Erythroblast (primary cell): ENCODE measurements at regions not wholly inside any gene's neighbourhood (a gene's known extent, or its start where the extent isn't known, plus 50 kb on each side); places are given as distances from the start of the nearest gene placed in this dataset.
"Not testable (repeated sequence)": the region's sequence is repeated elsewhere in the genome, so short reads cannot be mapped to it uniquely, and the experiment has no call there.

Experiments used
- DNase-seq, 2 experiments: peaks; one replicate each; lab custom pipeline; 2025; lab: John Stamatoyannopoulos, UW
- GATA1 ChIP-seq: IDR thresholded peaks from 2 replicates; pipeline ENCODE4 v1.6.1; 2011; ENCODE audit warnings: low read depth, mild to moderate bottlenecking, control low read depth, low read length, moderate library complexity
- POLR2A ChIP-seq: IDR thresholded peaks from 2 replicates; pipeline ENCODE4 v1.6.1; 2011; ENCODE audit warnings: mild to moderate bottlenecking, low read length

GRCh38 chr11:106306942-106307341 lies 229.5 kb downstream of the AASDHPPT start:
- TF ChIP-seq POLR2A (no peak), GATA1 (no peak)
- no peak for DNase-seq

GRCh38 chr11:106309070-106309684 lies 231.7 kb downstream of the AASDHPPT start:
- no peak for DNase-seq
- no peak for TF ChIP-seq POLR2A
- TF ChIP-seq GATA1 = no peak

GRCh38 chr11:106311531-106312230 lies 234.2 kb downstream of the AASDHPPT start:
- TF ChIP-seq GATA1 (no peak), POLR2A (no peak)

GRCh38 chr11:106317208-106317773 lies 239.8 kb downstream of the AASDHPPT start:
- not testable (repeated sequence) for DNase-seq

More at GRCh38 chr11:106311531-106312230, 234.2 kb downstream of the AASDHPPT start:
- no peak for DNase-seq

- DNase-seq = no peak
- TF ChIP-seq POLR2A = no peak
- no peak for TF ChIP-seq GATA1
These were observed 244.1 kb downstream of the AASDHPPT start for GRCh38 chr11:106321601-106322000.

GRCh38 chr11:106322106-106322505 lies 244.6 kb downstream of the AASDHPPT start:
- DNase-seq = no peak
- TF ChIP-seq POLR2A (no peak), GATA1 (no peak)

GRCh38 chr11:106326087-106326486 lies 248.6 kb downstream of the AASDHPPT start:
- DNase-seq = no peak
- TF ChIP-seq GATA1 (no peak), POLR2A (no peak)

DNA sequence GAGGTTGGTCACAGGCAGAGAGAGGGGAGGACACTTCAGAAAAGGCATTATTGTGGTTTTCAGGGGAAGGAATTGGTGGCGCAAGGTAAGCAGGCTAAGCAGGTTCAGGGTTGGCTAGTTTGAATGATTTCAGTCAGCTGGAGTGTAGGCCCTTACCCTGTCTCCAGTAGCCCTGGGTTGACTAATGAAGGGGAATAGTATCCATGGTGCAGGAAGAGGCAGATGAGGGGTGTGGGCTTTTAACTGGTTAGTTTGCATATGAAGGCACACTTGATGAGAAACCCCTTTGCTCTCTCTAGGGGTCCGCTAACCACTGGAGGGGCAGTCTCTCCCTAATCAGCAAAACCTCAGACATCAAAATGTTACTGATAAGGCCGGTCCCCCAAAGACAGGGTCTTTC lies 249.7 kb downstream of the AASDHPPT start:
- TF ChIP-seq GATA1 = no peak
- TF ChIP-seq POLR2A = no peak
- DNase-seq = no peak

DNA sequence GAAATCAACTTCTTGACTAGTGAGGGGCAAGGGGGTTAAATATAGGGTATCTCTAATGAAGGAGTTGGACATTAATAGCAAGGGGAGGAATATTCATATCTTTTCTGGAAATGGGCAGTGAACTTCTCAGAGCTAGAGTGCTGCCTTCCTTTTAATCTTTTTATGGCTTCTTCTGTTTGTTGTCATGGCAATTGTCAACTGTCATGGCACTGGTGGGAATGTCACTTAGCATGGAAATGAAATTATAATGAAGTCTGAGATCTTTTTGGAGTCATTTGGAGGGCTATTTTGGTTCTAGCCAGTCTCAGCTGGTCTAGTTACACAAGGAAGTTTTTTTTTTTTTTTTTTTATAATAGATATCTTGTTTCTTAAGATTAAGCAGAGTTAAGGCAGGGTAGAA lies 250.2 kb downstream of the AASDHPPT start:
- no peak for DNase-seq
- TF ChIP-seq POLR2A (no peak), GATA1 (no peak)

DNA sequence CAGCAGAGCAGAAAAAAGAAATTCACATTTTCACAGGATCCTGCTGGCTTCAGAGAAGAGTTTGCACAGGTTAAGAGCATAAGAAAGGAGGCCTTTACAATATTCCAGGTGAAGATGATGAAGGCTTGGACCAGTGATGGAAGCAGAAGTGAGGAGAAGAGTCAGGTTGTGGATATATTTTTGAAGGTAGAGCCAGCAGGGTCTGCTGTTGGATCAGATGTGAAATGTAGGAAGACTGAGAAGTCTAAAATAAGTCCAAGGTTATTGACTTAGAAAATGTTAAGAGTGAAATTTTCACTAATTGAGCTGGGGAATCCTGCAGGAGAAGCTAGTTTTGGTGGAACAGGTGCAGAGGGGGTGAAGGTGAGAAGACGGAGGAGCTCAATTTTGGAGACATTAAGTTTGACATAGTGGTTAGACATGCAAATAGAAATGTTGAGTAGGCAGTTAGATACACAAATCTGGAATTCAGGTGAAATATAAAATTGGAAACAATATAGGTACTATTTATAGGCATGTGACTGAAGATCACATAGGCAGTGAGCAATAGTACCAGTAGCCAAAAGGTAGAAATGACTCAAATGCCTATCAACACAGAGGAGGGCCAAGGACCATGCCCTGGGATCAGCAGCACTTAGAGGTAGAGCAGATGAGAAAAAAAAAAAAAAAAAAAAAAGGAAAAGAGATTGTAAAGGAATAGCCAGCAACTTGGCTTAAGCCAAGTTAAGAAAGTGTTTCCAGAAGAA lies 252.0 kb downstream of the AASDHPPT start:
- TF ChIP-seq GATA1 = no peak
- no peak for TF ChIP-seq POLR2A
- DNase-seq = no peak

DNA sequence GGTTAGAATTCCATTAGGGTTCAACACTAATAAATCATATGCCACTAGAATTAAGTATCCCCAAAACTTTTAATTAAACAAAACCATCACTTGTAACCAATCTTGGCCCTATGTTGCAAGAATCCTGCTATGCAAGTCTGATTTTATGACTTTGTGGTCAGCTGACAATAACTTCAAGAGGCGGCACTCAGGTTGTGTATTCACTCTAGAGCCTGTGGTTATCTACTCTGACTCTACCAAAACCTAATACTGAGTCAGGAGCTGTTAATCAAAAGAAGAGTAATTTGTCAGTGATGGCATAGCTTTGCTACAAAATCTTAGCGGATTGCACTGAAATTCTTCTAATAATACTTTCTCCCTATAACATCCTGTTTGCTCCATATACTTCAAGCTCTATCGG lies 253.7 kb downstream of the AASDHPPT start:
- TF ChIP-seq GATA1 (no peak), POLR2A (no peak)
- no peak for DNase-seq

GRCh38 chr11:106333678-106334077 lies 256.2 kb downstream of the AASDHPPT start:
- TF ChIP-seq GATA1 = no peak
- TF ChIP-seq POLR2A = no peak
- DNase-seq = no peak

DNA sequence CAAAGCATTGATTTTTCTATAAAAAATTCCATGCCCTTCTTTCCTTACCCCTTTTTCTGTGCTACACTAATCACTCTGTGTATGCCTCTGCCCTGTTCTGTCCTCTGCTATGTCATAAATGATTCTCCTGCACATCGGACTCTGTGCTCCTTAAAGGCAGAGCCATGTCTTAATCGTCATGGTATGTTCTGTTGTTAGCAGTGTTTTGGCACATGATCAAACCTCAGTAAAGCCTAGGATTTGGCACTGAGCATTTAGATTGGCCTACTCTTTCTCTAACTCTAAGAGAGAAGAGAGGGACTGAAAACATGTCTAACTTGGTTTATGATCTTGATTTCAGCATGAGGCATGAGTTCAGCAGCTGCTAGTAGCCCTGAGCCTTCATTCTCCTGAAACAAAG lies 266.9 kb downstream of the AASDHPPT start:
- no peak for DNase-seq
- no peak for TF ChIP-seq GATA1
- no peak for TF ChIP-seq POLR2A

DNA sequence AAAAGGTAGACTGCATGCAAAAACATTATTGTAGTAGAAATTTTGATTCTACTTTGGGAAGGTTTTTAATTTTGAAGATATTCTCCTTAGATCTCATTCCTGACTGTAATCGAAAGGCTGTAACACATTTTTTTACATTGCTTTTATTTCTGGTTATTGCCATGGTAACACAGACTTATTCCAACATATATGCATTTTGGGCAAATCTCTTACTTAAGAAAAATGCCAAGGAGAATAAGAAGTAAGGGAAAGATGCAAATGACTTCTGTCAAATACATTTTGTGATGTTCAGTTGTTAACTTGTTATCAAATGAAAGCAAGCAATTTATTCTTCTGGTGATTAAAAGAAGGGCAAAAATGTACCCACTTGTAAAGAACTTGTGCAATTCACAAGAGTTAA lies 267.5 kb downstream of the AASDHPPT start:
- no peak for TF ChIP-seq GATA1
- no peak for TF ChIP-seq POLR2A

More for the DNA sequence above, 267.5 kb downstream of the AASDHPPT start:
- DNase-seq = no peak
